ENCODE measurements at regions not wholly inside any gene's neighbourhood (a gene's known extent, or its start where the extent isn't known, plus 50 kb on each side); places are given as distances from the start of the nearest gene placed in this dataset.

- DNase-seq (ENCODE audit: low read depth), result peak; percentile 65
Measured at GRCh38 chr2:56613920-56614319, 430.1 kb downstream of the CCDC85A start.

- no peak for DNase-seq (ENCODE audit: low read depth)
Measured at GRCh38 chr2:56615760-56616159, 432.0 kb downstream of the CCDC85A start.

DNA sequence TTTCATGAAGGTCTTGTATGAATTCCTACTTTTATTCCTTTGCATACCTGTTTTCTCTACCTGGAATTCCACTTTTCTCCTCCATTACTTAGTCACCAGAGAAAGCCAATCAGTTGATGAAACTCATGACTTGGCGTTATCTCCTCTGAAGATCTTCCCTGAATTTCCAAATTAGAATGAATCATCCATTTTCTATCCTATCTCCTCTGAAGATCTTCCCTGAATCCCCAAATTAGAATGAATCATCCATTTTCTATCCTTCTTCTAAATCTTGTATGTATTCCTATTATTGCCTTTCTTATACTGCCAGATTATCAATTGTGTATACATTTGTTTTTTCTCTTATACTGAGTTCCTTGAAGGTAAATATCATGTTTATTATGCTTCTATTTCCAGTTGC is 440.4 kb downstream of the CCDC85A start:
- peak; percentile 63 for DNase-seq (ENCODE audit: low read depth)

DNA sequence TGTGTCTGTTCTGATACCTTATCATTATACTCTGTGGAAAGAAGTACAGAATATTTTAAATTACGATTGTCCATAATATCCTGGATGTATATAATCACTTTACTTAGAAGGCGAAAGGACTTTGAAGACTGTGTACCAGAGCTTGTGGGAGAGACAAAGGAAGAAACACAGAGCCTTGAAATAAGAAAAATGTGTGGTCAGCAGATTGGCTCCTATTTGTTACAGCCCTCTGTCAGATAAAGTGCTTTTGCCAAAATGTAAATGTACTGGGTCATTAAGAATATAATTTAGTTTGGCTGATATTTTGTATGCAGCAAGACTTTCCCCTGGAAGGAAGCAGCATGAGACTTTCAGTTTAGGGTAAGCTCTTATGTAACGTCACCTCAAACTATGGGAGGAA is 443.1 kb downstream of the CCDC85A start:
- no peak for DNase-seq (ENCODE audit: low read depth)

- no peak for DNase-seq (ENCODE audit: low read depth)
Measured at GRCh38 chr2:56630286-56630685, 446.5 kb downstream of the CCDC85A start.

GRCh38 chr2:56647997-56648396 is 464.2 kb downstream of the CCDC85A start:
- no peak for DNase-seq (ENCODE audit: low read depth)

GRCh38 chr2:56648802-56649201 is 465.0 kb downstream of the CCDC85A start:
- peak; percentile 30 for DNase-seq (ENCODE audit: low read depth)

- peak; percentile 7 for DNase-seq (ENCODE audit: low read depth)
Measured at GRCh38 chr2:56654936-56655335, 471.1 kb downstream of the CCDC85A start.

DNA sequence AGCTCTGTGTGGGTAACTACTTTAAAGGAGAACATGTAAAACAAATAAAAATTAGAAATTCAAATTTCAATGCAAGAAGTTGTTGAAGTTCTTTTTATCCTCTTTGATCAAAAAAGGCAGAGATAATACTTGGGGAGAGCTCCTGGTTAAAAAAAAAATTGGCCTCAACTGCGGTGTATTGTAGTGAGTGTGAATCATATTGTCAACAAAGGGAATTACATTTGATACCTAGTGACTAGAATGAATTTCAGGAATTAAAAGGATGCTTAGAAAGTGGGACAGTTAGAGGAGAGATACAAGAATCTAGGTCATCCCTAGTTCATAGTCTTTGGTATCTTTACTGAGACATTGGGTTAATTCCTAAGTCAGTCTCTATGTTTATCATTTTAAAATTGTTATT is 473.0 kb downstream of the CCDC85A start:
- DNase-seq (ENCODE audit: low read depth), result peak; percentile 18

DNA sequence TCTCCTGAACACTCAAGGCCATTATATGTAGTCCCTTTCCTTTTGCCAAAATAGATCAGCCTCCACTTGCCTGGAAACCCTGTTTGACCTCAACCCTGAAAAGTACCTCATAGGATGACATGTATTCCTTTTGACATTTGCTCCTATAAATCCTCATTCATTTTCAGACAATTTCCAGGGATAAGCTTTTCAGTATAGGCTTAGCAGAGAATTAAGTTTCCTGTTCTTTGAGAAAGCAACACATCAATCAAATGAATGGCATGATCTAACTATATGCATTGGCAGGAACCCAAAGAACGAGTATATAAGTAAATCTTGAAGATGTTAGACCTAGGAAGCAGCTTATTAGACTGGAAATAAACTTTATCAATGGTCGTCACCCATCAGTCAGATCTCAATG is 483.0 kb downstream of the CCDC85A start:
- no peak for DNase-seq (ENCODE audit: low read depth)

DNA sequence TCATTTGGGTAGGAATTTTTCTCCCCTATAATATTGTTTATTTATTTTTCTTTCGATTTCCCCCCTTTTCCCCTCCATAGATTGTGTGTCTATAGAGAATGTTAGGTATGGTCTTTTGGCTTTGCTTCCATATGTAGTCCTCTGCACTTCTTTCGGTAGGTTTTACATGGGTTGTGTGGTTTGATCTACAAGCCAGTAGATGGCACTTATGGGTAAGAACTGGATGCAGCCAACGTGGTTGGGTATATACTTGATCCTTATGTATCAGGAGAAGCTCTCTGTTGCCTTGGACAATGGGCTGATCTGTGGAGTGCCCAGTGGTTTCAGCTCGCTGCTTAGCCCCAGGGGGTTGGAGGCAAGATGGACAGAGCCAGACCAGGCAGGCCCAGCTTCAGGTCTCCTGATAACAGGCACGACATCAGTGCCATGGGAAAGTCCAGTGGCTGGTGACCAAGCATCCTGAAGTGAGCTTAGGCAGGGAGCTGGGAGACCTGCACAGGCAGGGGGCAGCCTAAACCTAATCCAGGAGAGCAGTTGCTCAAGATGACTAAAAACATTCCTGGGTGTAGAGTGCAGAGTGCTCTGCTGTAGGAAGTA is 488.3 kb downstream of the CCDC85A start:
- no peak for DNase-seq (ENCODE audit: low read depth)

DNA sequence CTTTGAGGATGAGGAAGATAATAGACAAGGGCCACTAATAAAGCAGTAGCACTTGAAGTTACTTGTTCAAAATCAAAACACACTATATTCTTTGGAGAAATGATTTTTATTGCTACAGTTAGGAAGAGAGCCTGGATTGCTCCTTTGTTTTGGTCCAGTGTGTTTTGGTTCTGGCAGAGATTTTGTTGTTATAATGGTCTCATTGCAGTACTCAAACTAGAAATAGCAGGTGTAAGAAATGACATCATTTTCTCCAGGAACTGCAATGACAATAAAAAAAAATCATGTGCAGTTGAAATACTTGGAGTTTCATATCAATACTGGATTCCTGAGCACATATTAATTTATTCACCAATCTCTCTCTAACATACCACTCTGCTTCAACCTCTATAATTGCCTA is 490.3 kb downstream of the CCDC85A start:
- no peak for DNase-seq (ENCODE audit: low read depth)

DNA sequence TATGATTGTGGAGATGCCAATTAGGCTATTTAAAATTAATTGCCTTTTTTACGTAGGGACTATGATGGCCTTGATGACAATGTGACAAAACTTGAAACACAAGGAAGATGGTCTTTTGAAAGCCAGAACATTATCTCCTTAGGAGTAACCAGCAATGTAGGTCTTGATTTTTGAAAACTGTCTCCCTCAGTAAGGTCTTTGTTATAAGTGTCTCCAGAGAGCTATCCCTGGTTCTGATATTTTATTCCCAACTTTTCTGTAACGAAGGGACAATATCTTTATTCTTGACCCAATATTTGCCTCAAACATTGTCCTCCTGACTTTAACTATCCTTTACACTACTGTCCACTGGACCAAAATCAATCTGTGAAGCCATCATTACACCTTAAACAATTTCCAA is 493.2 kb downstream of the CCDC85A start:
- DNase-seq (ENCODE audit: low read depth), result no peak

GRCh38 chr2:56680971-56681631 is 497.3 kb downstream of the CCDC85A start:
- DNase-seq (ENCODE audit: low read depth), result peak; percentile 90

DNA sequence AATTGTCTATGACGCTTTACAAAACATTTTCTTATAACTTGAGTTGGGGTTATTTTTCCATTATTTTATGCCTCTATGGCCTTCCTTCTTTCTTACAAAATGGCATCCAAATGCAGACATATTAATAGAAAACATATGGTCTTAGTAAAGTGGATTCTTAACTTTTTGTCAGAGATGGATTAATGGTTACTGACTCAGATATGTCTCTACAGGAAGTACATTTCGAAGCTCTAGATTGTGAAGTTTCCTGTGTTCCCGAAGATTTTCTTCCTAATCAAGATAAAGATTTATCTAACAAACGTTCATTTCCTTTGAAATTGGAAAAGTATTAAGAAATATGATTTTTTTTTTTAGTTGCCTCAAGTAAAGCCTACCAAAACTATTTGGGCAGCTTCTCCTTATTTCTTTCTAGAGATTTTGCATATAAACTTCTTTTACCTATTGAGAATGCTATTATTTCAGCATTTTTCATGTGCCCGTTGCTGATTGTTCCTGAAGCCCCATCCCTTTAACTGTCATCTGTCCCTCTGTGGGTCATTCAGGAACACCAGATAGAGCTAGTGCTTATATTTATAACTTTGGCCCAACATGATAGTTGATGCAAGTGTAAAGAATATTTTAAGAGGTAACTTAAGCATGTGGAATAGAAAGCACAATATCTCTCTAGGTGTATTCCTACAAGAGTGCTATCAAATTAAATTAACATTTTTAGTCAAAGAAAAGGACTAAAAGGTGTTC is 498.0 kb downstream of the CCDC85A start:
- peak; percentile 72 for DNase-seq (ENCODE audit: low read depth)

DNA sequence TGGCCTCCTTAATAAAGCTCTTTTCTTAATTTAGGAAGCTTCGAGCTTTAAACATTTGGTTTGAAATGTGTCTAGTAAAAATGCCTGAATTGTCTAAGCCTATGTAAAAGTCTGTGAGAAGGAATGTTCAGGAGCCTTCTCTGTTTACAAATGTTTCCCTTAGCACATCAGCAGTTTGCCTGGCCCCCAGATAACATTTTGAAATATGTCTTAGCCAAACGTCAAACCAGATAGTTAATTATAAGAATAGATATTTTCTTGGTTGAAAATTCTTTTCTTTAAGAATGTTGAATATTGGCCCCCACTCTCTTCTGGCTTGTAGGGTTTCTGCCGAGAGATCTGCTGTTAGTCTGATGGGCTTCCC is 498.6 kb downstream of the CCDC85A start:
- DNase-seq (ENCODE audit: low read depth), result peak; percentile 64

DNA sequence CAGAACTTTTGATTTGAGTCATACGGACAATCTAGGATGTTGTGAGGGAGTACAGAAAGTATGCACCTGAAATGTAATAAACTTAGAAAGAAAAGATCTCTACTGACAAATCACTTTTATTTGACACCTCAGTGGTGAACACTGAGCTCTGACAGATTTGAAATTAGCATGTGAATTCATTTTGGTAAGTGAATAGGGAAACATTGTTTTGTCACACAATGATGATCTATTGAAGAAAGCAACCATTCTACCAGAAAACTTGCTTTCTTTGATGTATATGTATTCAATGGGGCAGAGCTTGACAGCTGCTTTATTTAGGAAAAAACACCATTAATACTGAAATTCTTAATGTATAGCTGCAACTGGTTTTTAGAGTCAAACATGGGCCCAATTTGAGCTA is 500.5 kb downstream of the CCDC85A start:
- DNase-seq (ENCODE audit: low read depth), result no peak

DNA sequence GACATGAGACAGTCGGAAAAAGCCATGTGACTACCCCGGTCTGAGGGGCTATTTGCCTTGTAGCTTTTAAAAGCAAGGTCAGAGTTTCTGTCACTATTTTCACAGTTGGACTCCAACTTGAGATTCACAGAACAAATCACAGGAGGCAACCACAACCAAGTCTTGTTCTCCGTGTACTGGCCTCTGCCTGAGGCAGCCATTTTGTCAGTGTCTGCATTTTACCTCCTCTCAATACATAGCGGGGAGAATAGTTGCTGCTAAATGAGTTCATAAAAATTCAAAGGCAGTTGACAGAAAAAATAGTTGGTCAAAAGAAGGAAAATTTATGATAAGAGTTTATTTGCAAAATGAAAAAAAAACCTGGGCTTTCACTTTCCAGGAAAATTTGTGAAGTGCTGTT is 501.4 kb downstream of the CCDC85A start:
- no peak for DNase-seq (ENCODE audit: low read depth)

- DNase-seq (ENCODE audit: low read depth), result peak; percentile 77
Measured at GRCh38 chr2:56687169-56687568, 503.4 kb downstream of the CCDC85A start.

- DNase-seq (ENCODE audit: low read depth), result peak; percentile 27
Measured at GRCh38 chr2:56688661-56689060, 504.9 kb downstream of the CCDC85A start.

DNA sequence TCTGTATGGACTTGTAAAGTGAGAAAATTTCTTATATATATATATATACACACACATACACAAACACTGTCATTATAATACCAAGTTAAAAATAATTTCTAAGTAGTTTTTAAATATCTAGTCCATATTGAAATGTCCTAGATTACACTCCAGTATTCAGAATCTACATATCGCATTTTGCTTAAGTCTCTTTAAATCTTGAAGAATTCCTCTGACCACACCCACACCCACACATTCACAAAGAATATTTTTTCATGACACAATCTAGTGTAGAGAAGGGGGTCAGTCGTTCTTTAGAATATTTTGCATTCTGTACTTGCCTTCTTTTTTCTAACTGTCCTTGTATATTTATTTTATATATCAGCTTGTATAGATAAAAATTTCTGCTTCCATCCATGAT is 509.7 kb downstream of the CCDC85A start:
- no peak for DNase-seq (ENCODE audit: low read depth)

DNA sequence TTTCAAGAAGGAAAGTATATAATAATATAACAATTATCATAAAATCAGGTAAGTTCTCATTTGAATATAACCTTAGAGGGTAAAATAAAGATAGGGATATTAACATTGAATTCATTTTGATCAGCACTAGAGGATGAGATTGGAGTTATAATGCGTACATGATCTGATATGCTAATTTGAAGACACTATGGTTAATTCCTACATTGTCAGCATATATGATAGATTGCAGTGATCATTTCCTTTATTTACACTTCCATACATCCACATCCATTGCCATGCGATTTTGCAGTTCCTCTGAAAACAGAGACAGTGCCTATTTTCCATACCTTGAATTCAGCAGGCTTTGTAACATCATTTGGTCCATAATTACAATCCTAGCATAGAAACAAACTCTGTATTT is 519.2 kb downstream of the CCDC85A start:
- DNase-seq (ENCODE audit: low read depth), result no peak

DNA sequence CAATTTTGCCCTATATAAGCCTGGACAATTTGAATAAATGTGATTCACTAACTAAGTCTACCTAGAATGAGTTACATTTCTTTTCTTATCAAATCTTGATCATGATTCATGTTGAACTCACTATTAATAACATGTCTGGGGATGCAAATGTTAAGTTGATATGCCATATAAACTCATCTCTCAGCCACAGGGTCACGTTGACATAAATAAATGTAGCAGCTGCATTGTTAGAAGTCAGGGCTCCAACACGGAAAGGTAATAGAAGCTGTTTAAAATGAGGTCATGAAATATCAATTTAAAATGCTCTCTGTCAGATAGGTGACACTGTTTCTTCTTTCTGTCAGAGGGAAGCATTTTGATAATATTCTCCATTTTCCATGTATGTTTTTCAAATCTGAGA is 521.9 kb downstream of the CCDC85A start:
- no peak for DNase-seq (ENCODE audit: low read depth)

DNA sequence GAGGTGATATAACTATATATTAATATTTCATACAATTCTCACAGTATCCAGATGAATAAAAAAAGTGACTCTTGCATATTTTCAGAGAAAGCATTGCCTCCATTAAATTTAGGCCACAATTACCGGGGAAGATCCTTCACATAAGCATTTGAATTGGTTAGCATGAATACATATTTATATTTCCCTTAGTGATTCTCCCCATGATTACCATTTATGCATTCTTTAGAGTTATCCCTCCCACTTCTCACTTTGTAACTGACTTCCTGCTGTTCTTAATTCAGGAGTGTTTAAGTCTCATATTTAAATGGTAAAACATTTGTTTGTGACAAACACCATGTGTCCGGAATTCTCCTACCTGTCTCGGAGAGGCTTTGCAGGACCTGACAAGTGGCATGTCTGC is 523.4 kb downstream of the CCDC85A start:
- no peak for DNase-seq (ENCODE audit: low read depth)

All from EH (cell line).